Left lung (tissue), 4 donors: ENCODE measurements at regions not wholly inside any gene's neighbourhood (a gene's known extent, or its start where the extent isn't known, plus 50 kb on each side); places are given as distances from the start of the nearest gene placed in this dataset.

Experiments used
- ATAC-seq: fragments of 200-7000 bp; cut with Tn5 transposase; one replicate; pipeline ENCODE4 v1.9.1; 2020; ENCODE audit warnings: moderate library complexity
- DNase-seq, 4 donors: peaks; one replicate each; pipeline ENCODE4 v3.0.0-alpha.2; 2013 to 2020
- H3K27ac ChIP-seq, 2 donors: fragments of 200-600 bp; sonication (generic) in 1 of 2; one replicate each; pipeline versions ENCODE4 v1.5.0 to v1.8.0; 2020 to 2021
- H3K27me3 ChIP-seq, 2 donors: fragments of 200-600 bp; sonication (generic) in 1 of 2; one replicate each; pipeline versions ENCODE4 v1.5.0 to v1.8.0; 2020 to 2021
- H3K36me3 ChIP-seq, 2 donors: fragments of 200-600 bp; sonication (generic) in 1 of 2; one replicate each; pipeline versions ENCODE4 v1.5.0 to v1.8.0; 2020 to 2021
- H3K4me1 ChIP-seq, 2 donors: fragments of 200-600 bp; one replicate each; pipeline ENCODE4 v1.8.0; 2021
- H3K4me3 ChIP-seq, 2 donors: fragments of 200-600 bp; sonication (generic) in 1 of 2; one replicate each; pipeline versions ENCODE4 v1.5.0 to v1.8.0; 2020 to 2021; ENCODE audit warnings: mild to moderate bottlenecking in 1 of 2
- H3K9me3 ChIP-seq, 2 donors: fragments of 200-600 bp; sonication (generic) in 1 of 2; one replicate each; pipeline versions ENCODE4 v1.5.0 to v1.8.0; 2020 to 2021
- CTCF ChIP-seq, 2 donors: fragments of 200-600 bp; sonication (generic) in 1 of 2; IDR thresholded peaks; one replicate each; pipeline versions ENCODE4 v1.5.0 to v1.8.0; 2021; ENCODE audit warnings: antibody characterized with exemption in 2 of 2
- intact Hi-C, 2 donors: fragments of 100-400 bp; cut with DNase I; formaldehyde crosslinking; loops; one replicate each; pipeline versions ENCODE4 v1.11.2 to v1.14.2; 2022
- donor health status: DM: no; HTN: yes; CAD: no.
- donor health status: DM: no; HTN: no; CAD: no.

- no peaks in the 10 kb centered on the region for H3K27me3 ChIP-seq
- ATAC-seq, result no peak
- H3K4me3 ChIP-seq, result no peak overlapping the region
- no peaks in the 10 kb centered on the region for H3K4me1 ChIP-seq
- no peak overlapping the region for H3K27ac ChIP-seq
- no peak for TF ChIP-seq CTCF (IDR thresholded peaks at IDR 0.05)
- H3K36me3 ChIP-seq, result no peaks in the 10 kb centered on the region
- DNase-seq, result no peak
- H3K9me3 ChIP-seq, result peaks cover 0 to 4% of the 10 kb centered on the region in 2 donors
- intact Hi-C loops, result no loop called here
Measured at GRCh38 chr2:241986836-241987641, 117.5 kb downstream of the RTP5 start.

GRCh38 chr2:241987726-241988125, 118.2 kb downstream of the RTP5 start:
- no peak overlapping the region for H3K4me3 ChIP-seq
- H3K9me3 ChIP-seq, result peaks cover 0 to 4% of the 10 kb centered on the region in 2 donors
- TF ChIP-seq CTCF (IDR thresholded peaks at IDR 0.05), result no peak
- H3K4me1 ChIP-seq, result no peaks in the 10 kb centered on the region
- no peak overlapping the region for H3K27ac ChIP-seq
- intact Hi-C loops, result no loop called here
- H3K27me3 ChIP-seq, result no peaks in the 10 kb centered on the region
- no peaks in the 10 kb centered on the region for H3K36me3 ChIP-seq
- ATAC-seq (no peak), DNase-seq (no peak)

- Histone ChIP-seq H3K9me3 (peaks cover 0 to 4% of the 10 kb centered on the region in 2 donors), H3K27ac (no peak overlapping the region), H3K27me3 (no peaks in the 10 kb centered on the region), H3K4me1 (no peaks in the 10 kb centered on the region), H3K4me3 (no peak overlapping the region), H3K36me3 (no peaks in the 10 kb centered on the region)
- TF ChIP-seq CTCF (IDR thresholded peaks at IDR 0.05), result no peak
- DNase-seq, result no peak
- intact Hi-C loops, result no loop called here
- ATAC-seq, result no peak
Measured at GRCh38 chr2:241988146-241988545, 118.6 kb downstream of the RTP5 start.

GRCh38 chr2:241989074-241989473, 119.5 kb downstream of the RTP5 start:
- Histone ChIP-seq H3K27ac (no peak overlapping the region), H3K4me3 (no peak overlapping the region), H3K27me3 (no peaks in the 10 kb centered on the region), H3K4me1 (no peaks in the 10 kb centered on the region), H3K9me3 (peaks cover 0 to 4% of the 10 kb centered on the region in 2 donors), H3K36me3 (no peaks in the 10 kb centered on the region)
- no peak for TF ChIP-seq CTCF (IDR thresholded peaks at IDR 0.05)
- intact Hi-C loops, result no loop called here
- ATAC-seq (no peak), DNase-seq (peak in 1 of 4 donors; percentile 58)

GRCh38 chr2:241990466-241990865, 120.9 kb downstream of the RTP5 start:
- H3K4me3 ChIP-seq, result no peak overlapping the region
- ATAC-seq (no peak), DNase-seq (no peak)
- no peaks in the 10 kb centered on the region for H3K4me1 ChIP-seq
- intact Hi-C loops, result no loop called here
- no peak for TF ChIP-seq CTCF (IDR thresholded peaks at IDR 0.05)
- H3K36me3 ChIP-seq, result no peaks in the 10 kb centered on the region
- H3K9me3 ChIP-seq, result peaks cover 0 to 4% of the 10 kb centered on the region in 2 donors
- no peaks in the 10 kb centered on the region for H3K27me3 ChIP-seq
- H3K27ac ChIP-seq, result no peak overlapping the region
